GM21825 (cell line): ENCODE measurements at regions not wholly inside any gene's neighbourhood (a gene's known extent, or its start where the extent isn't known, plus 50 kb on each side); places are given as distances from the start of the nearest gene placed in this dataset.

ENCODE experiments used
- ATAC-seq: cut with Tn5 transposase; IDR thresholded peaks from one replicate; pipeline ENCODE4 v1.9.1; 2021; ENCODE audit warnings: mild to moderate bottlenecking, moderate library complexity; ENCODE audit not compliant: unreplicated experiment

DNA sequence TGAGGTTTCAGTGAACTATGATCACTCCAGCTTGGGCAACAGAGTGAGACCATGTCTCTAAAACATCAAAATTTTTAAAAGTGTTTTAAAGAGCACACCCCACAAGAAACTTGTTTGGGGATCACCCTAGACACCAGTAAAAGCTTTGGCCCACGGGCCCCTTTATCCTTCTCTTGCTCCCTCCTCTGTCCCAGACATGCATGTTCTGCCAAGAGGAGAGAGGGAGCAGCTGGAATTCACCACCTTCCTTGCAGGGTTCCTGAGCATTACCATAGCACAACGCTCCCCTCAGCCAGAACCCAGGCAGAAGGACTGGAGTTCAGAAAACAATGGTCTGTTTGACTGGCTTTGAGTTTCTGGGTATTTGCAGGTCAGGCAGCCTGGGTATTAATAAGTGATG lies 214.3 kb upstream of the CDH5 start:
- ATAC-seq, result no peak

DNA sequence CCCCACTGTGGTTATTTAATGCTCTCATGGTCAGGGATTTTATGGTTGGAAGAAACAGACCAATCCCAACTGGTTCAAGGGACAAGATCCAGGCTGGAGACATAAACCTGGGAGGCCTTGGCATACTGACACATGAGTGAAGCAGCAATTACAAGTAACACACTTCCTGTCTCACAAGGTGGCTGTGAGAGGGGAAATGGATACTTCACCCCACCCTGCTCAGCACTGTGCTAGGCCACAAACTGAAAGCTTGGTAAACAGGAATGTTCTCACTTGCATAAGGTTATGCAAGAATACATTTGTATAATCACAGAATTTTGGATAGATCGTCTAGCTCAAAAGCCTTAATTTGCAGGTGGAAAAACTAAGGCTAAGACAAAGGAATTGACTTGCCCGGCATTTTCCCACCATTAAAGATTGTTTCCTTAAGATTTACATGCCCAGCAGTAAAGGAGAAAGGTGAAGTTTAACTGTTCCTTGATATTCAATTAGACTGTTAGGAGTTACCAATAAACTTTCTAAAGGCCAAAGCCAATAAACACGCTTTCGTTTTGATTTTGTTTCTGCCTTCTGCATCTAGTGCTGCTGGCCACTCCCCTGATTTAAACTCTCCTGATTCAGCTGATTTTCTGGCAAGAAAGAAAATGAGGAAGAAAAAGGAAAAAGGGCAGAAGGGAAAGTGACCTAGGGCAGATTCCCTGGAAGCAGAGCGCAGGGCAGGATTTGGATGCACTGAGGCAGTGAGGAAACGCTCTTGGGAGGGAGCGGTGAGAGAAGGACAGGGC lies 215.6 kb upstream of the CDH5 start:
- no peak for ATAC-seq

DNA sequence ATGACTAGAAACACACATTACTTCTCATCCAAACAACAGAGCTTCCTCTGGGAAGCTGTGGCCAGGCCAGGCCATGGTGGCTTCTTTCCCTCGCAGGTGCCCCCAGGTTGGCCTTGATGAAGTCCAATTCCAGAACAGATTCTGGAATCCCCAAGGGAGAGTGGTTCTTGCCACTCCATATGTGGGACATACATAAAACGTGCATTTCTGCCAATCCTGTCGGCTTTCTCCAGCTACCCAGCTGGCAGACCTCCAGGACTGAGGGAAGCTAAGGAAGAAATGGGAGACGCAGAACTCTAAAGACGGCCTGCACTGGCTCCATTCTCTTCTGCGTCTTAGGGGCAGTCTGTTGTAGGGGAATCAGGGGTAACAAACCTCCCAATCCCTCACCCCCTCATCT lies 219.2 kb upstream of the CDH5 start:
- ATAC-seq, result no peak

DNA sequence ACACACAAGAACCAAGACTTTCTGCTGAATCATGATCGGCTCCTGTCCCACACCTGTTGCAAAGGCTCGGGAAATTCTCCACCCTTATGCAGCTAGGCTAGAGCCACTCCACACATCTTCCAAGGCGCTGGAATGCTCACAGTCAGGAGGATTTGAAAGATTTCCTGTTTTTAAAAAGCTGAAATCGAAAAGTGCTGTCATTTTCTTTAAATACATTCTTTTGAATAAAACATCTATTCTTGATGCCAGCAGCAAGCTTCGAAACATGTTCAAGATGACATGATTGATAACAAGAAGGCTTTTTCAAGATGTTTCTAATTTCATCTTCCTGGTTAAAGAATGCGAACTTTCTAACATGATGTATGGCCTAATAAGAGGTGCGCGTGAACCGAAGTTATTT lies 219.7 kb upstream of the CDH5 start:
- ATAC-seq, result no peak

DNA sequence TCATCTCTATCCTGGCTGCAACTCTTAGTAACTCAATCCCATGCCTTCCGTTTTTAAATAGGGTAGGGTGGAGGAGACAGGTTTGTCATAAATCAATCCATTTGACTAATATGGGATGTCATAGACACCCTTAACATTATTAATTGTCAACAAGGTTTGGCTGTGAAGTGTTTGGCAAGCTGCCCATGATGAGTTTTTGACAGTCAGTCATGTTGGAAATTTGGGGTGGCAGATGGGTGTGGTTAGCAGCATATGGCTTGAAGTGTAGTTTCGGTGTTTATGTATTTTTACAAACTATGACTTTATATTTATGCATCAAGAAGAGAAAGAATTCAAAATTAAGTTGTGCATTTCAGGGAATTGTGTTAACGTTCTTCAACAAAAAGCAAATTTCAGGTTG lies 221.8 kb upstream of the CDH5 start:
- no peak for ATAC-seq

DNA sequence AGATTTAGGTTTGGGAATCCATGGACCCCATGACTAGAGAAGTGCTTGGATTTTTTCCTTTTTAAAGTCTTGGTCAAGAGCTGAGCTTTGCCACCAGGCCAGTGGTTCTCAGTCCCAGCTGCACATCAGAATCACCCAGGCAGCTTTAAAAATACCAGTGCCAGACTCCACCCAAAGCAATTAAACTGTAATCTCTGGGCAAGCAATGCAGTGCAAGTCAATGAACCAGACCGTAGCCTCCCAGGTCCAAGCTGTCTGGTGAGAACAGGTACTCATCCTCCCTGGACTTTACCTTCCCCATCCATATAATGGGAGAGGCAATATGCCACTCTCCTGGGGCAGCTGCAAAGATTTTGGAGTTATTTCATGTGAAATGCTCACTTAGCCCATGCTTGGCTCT lies 223.1 kb upstream of the CDH5 start:
- no peak for ATAC-seq

DNA sequence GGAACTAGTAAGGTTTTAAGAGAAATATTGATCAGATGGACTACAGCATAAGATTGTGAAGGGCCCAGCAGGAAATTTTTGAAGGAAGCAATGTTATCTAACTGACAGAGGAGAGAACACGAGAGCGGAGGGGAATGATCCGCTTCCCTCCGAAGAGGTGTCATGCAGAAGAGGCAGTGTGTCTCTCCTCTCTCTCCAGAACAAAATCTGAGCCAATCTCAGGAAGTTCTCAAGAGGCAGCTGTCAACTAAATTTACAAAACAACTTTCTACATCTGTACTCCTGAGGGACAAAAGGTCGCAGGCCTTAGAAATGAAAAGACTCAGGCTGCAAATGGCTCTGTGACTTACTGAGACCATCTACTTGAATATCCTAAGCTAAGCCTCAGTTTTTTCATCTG lies 224.6 kb upstream of the CDH5 start:
- ATAC-seq, result no peak

DNA sequence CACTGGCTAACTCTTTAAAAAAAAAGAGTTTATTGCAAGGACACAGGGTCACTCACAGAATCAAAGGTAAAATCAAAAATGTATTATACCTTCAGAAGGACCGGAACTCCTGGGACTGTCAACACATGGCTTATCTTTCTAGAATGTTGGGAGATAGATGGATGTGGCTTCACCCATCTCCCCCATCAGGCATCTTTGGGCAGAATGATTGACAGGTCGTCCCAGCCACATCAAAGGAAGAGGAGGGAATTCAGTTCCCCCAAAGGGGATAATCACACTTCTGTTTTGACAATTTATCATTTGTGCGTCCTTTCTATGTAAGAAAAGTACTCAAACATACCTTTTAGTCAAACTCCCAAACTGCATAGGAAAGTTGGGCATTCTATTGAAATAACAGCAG lies 228.6 kb upstream of the CDH5 start:
- no peak for ATAC-seq

DNA sequence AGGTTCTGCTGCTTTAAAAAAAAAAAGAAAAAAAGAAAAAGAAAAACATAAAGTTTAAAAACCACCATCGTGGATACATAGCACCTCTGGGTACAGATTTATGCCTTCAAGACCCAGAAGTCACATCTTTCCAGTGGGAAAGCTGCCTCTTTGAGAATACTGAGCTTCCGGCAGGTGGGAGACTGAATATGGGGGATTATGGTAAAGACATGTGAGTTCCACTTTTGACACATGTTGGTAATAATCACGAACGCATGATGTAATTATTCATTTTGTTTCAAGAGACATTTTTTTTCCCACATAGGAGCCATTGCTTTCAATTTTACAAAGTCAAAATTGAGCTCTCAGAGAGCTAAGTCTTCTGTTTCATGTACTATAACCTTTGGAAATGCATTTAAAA lies 229.7 kb upstream of the CDH5 start:
- no peak for ATAC-seq

DNA sequence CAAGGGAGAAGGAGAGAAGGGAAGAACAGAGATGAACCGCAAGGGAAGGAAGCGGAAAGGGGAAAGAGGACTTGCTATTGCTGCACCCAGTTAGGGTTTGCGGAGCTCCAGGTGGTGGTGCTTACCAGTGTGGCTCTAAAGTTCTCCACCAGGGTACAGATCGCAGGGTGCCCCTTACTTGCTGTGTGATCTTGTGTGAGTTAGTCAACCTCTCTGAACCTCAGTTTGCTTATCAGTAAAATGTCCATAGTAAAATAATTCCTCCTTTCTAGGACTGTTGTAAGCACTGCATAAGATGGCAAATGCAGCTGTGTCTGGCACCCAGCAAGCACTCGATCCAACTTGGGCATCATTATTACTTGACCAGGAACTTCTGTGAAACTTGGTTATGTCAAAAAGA lies 230.7 kb upstream of the CDH5 start:
- no peak for ATAC-seq

DNA sequence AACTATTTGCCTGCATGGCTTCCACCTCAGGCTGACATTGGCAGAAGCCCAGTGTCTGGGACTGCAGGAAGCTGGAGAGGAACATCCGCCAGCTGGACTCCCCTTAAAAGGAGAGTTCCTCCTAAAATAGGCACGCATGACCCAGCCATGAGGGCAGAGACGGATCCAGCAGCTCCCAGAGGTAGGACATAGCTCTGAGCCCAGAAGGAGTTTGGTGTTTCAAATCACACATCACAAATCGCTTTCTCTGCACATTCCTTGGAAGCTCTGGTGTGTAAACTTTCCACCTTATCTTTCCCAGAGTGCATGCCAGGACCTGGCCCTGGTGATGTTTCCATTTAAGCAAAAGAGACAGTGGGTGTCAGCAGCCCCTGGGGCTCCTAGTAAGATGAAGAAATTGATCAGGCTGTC lies 231.1 kb upstream of the CDH5 start:
- no peak for ATAC-seq

DNA sequence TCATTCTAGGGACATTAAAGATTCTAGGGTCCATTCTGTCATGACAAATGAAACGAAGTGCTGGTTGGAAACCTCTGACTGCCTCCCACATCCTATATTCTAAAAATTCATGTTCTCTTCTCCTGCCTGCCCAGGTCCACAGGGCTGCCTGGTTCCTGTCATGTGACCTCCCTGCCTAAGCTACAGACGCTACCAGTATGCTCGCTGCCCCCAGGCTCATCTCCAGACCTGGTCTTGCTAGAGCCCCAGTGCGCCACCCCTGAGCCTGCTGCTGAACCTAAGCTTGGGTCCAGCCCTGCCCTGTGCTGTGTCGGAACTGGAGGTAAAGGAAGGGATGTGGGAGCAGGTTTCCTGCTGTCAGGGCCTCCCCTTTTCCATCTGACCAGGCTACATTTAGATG lies 231.6 kb upstream of the CDH5 start:
- ATAC-seq, result no peak

DNA sequence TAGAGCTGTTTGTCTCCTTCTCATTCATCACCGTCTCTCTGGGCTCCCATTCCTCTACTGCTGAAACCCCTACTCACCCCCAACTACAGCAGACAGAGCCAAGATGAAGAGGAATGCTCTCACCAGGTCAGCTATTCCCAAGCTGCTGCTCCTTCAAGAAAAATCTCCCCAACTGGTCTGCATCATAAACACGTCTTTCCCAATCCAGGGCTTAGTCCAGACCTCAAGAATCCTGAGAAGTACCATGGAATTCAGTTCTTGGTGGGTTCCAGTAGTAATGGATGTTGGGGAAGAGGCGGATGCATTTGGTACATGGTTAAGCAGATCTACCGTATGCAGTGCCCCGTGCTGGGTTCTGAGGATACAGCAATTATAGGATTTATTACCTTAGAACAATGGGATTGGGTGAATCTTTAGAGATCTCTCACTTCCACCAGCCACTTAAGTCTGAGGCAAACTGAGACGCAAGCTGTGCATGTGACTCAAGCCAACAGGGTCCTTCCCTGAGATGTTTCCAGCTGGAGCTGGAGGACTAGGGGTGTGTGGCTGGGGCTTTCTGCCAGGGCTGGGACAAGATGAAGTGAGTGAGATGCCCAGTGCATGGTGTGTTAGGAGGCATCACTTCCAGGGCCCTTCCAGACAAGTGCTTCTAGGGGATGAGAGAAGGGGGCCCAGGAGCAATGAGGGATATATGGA lies 232.7 kb upstream of the CDH5 start:
- no peak for ATAC-seq

DNA sequence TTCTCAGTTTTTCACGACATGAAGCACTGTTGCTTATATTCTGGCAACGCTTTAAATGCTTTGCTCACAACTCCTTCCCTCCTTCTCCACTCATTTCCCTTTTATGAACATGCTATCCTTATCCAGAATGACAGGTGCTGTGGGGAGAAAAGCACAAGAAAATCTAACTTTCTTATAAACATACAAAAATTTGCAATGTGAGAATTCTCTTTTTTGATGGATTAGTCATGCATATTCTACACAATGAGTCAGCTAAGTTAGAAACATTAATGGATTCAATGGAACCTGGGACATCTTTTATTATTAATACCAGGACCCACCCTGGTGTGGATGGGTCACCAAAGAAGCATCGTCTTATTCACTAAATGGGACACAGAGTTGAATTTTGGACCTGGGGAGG lies 234.6 kb upstream of the CDH5 start:
- no peak for ATAC-seq

DNA sequence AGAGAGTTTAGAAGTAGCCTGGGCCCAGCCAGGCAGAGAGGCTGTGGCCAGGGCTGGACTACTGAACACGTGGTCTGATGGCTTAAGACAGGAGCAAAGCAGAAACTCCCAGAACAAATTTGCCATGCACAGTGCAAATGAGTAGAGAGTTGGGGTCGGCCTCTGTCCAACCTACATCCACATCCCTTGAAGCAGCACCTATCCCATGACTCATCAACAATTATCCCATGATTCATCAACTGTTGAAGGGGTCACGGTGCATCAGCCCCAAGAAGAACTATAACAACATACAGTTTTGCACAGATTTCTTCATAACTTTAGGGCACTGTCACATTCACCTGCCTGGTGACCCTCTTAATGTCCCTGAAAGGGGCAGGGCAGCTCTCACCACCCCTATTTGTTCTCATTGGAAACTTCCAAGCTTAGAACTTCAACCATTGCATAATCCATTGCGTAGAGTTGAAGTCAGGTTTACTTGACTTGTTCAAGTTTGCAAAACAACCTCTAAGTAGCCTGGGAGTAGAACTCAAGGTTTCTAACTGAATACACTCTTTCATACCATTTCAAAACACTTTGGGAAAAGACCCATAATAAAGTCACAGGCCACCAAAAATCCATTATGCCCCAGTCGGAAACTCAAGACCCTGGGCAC lies 235.2 kb upstream of the CDH5 start:
- ATAC-seq, result no peak

DNA sequence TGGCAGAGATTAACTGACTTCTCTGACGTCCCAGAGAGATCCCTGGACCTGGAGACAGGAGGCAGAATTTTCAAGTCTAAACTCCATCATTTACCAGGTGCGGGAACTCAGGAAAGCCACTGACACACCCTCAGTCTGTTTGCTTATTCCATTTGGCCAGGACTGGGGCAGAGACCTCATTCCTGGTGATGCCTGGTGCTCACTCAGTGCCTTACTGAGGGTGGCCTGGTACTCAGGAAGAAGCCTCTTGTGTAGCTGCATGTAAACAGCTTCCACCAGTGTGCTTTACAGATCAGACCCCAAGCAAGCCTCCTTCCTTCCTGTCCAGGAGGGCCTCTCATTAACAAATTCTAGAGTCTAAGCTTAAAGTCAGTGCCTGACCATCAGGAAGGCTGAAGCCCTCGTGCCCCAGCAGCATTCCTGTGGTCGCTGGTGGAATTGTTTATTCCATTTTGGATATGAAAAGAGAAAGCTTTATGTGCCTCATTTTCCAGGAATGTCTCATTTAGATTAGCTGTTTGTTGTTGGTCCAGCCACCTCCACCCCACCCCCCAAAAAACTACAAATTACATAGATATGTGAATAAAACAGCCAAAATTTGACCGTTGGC lies 236.1 kb upstream of the CDH5 start:
- no peak for ATAC-seq

DNA sequence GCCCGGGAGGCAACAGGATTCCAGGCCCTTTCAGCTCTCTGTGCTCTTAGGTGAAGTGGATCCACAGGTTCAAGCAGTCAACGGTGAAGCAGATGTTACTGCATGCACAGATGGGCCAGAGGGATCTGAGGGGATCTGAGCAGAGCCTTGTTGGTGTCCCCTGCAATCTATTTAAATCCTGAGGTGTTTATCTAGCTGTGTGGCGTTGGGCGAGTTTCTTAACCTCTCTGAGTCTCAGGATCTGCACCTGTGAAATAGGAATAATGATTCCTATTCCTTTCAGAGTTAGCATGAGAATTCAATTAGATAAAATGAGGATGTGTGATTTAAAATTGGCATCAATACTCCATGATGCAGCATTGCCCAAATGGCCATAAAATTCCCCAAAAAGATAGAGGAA lies 237.3 kb upstream of the CDH5 start:
- no peak for ATAC-seq

DNA sequence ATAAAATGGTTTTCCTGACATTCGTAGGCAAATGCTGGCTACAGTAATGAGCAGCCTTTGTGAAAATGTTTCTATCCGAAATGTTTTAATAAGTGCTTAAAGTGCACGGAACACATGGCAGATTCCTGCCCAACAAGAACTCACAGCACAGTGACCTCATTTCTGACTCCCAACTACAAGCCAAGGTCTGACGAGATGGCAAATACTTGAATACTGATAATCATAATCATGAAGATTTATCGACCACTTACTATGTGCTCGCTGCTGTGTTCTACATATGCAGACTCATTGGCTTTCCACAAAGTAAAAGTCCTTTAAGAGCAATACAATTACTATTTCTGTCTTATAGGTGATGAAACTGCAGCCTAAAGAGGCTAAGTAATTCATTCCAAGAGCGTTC lies 238.1 kb upstream of the CDH5 start:
- no peak for ATAC-seq

DNA sequence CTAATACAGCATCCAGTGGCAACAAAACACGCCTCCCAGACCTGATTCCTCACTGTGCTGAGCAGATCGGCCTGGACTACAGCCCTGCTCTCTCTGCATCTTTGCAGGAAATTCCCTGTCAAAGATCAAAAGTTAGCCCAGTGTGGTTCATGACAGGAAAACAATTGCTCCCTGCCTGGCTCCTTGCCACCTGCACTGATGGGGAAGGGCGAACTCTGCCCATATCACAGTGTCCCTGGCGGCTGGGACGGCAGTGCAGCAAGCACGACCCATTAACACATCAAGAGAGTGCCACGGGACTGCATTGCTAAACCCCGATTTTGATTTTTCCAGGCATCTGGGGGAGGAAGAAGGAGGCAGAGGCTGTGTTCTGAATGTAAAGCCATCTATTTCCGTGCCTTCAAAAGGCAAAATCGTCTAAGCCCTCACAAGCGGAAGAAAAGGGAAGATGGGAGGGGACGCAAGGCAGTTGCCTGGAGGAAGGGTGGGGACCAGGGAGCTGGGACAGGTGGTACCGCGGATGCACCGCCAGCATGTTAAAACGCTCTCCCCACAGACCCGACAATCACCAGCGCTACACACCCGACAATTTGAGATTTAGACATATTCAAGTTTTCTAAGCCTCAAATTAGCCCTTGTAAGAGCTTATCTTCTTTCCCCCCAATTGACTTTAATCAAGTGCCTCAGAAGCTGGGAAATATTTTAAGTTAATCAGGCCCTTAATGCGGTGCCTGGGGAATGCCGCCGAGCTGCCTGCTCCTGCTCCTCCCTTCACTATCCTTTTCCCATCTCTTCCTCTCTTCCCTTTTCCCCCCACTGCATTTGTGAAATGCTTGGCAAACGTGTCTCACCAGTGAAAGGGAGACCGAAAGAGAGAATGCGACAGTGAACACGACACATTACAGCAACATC lies 238.8 kb upstream of the CDH5 start:
- no peak for ATAC-seq

DNA sequence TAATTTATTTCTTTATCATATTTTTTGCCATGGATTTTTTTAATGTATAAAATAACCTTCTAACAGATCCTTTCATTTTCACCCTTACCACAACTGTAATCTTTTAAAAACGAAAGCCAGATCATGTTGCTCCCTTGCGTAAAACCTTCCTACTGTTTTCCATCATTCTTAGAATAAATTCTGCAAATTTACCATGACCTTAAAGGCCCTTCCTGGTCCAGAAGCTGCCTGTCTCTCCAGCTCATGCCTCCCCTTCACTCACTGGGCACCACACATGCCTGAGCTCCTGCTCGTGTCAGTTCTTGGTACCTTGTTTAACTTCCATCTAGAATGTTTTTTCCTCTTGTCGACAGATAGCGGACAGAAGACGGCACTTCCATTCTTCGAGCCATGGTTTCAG lies 245.0 kb upstream of the CDH5 start:
- no peak for ATAC-seq

DNA sequence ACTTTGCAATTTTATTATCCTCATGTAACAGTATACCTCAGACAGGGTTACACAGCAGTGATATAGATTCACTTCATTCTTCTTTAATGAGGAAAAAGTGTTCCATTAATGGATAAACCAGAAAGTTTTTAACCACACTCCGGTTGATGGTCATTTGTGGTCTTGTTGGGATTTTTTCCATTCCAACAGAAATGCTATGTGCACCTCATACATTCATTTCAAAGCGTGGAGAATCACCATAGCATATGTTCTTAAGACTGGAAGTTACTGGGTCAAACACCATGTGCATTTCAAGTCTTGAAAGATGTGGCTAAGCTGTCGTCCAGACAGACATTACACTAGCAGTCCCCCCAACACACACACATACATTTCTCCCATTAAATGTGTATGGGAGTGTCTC lies 245.8 kb upstream of the CDH5 start:
- ATAC-seq, result no peak
